Smooth muscle cell of the brain vasculature (primary cell): ENCODE measurements at regions not wholly inside any gene's neighbourhood (a gene's known extent, or its start where the extent isn't known, plus 50 kb on each side); places are given as distances from the start of the nearest gene placed in this dataset.
"Not testable (repeated sequence)": the region's sequence is repeated elsewhere in the genome, so short reads cannot be mapped to it uniquely, and the experiment has no call there.

Source experiments
- DNase-seq: peaks from one replicate; pipeline ENCODE4 v3.0.0-alpha.2; 2012; ENCODE audit warnings: low read depth, low spot score

DNA sequence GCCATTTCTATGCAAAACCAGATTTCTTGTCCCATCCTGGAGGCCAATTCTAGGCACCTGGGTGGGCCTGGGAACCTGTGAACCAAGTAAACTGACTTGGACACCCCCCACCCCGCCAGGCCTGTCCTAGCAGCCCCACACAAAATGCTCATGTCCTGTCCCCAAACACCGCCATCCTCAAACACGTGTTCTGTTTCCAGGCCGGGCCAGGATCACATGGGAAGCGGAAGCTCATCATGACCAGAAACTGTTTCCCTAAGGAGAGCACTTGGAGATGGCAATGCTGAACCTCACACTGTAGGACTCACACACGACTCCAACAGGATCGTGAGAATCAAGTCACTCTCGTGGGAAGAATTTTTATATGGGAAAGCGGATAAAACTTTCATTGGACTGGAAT is 78.7 kb upstream of the DRD5 start:
- not testable (repeated sequence) for DNase-seq

DNA sequence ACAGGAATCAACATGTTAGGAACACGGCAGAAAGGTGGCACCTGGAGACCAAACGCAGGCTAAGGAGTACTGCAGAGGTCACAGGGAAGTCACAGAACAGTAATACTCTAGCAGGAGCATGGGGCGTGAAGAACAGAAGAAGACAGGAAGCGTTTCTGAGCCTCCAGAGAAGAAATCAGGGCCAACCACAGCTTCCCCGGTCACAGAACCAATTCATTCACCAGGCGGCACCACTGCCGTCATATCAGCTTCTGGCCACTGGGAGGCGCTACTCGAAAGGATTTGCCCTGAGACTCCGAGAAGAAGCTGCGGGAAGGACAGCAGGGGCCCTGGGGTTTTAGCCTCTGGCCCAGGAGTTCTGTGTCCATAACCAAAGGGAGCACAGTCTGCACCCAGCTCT is 78.0 kb upstream of the DRD5 start:
- no peak for DNase-seq

DNA sequence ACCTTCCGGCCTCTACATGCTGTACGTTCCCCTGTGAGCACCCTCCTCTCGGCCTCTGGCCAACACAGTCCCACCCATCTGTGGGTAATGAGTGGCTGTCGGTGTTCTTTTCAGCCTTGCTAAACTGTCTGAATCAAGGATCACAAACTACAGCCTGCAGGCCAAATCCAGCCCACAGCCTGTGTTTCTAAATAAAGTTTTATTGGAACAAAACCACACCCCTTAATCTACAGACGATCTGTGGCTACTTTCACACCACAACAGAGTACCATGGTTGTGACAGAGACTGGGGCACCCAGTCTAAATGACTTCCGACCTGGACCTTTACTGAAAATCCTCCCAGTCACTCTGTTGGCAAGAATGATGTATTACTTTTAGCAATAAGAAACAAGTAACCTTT is 77.3 kb upstream of the DRD5 start:
- DNase-seq, result not testable (repeated sequence)

DNA sequence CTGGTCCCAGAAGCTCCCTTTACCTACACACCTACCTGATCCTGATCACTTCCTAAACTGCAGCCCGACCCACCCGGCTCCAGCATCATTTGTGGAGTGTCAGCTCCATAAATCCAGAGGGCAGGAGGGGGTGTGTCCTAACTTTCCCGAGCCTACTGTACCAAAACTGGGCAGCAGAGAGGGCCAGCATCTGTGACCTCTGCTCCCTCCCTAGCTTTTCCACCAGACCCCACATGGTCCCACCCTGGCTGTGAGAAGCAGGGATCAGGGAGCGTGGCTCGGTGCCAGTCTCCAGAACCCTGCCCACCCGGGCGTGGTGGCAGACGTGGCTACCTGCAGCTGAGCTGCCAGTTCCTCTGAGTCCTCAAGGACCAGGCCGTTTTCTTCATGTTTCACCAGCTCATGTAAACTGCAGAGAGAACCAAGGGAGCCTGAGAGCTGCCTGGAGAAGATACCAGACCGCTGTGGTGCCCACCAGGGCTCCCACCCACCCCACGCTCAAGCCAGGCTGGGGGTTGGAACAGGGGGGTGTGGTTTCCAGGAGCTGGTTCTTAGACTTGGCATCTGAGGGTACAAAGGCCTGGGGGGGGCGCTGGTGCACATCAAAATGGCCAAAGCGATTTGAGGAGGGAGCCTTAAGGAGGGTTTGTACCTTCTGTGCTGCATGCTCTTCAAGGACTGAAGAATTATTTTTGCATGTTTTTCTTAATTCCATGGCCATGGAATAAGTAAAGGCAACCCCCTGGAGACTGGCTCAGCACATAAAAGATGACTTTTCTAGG is 76.7 kb upstream of the DRD5 start:
- DNase-seq, result no peak

DNA sequence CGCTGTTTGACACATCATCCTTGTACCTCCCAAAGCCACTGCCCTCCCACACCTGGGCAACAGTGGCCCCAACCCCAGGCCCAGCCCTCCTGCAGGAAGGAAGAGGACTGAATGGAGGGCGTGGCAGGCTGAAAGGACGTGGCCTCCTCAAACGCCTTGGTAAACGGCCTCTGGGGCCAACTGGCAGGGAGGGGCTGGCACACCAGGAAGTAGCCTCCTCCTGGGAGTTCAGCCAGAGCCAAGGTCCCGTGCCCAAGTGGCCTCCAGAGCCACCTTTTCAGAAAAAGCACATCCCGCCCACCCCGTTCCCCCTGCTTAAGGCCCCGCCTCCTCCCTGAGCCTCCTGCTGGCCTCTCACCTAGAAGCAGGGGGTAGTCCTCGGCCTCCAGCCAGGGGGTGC is 74.2 kb upstream of the DRD5 start:
- not testable (repeated sequence) for DNase-seq

DNA sequence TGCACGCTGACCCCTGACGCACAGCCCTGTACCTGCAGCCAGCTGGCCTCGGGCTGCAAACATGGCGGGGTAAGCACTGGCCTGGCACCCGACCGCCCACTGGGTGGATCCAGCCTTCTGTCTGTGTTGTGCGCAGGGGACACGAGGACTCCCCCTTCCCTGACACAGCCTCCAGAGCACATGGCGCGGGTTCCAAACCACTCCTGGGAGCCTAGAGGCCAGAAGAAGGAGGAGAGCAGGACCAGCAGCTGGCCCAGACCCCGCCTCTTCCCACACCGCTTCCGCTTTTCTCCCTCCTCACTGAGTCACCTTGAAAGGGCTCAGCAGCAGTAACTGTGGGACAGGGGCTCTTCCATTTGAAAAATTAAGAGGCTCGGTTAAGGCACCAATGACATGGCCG is 73.5 kb upstream of the DRD5 start:
- not testable (repeated sequence) for DNase-seq

DNA sequence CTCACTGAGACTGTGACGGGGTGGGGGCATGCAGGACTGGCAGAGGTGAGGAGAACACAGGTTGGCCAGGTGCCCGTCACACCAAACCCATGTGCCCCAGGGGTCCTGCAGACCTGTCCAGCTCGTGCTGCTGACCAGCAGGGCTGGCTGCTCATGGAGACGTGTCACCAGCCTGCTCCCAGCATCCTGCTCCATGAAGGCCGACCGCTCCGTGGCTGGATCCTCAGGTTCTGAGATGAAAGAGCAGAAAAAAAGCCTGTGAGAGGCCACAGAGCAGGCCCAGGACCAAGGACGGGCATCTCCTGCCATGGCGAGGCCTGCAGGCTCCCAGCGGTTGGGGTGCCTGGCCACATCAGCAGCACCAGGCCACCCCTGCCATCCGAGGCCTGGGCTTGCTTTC is 71.7 kb upstream of the DRD5 start:
- DNase-seq, result no peak

DNA sequence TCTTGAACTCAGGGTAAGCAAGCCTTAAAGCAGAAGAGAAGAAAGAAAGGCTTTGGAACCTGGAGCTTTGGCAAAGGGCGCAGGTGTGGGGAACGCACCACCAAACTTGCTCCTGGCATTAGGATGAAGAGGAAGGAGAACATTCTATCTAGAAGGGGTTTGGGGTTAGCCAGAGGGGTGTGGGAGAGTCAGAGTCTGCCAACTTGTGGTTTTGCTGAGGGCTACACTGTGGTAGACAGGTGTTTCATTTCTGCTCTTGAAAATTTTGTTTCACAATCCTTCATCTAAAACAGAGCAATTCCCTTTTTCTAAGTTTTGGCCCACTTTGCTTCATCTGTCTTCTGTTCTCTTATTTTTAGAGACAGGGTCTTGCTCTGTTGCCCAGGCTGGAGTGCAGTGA is 66.2 kb upstream of the DRD5 start:
- not testable (repeated sequence) for DNase-seq

DNA sequence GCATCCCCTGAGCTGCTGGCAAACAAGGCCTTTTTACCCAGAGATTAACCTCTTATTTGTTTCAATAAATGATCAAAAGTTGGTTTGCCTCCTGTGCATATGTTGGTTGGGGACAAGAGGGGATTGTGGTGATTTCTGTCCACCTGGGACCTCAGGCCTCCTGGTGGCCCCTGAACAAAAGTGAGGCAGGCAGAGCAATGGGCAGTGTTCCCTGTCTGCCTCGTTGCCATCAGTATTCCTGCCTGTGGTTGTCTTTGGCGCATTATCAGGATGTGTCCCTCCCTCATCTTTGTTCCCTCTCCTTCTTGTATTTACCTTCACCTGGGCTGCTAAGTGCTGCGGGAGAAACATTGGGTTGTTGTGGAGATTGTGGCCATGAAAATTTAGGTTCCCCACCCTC is 65.3 kb upstream of the DRD5 start:
- DNase-seq, result no peak

DNA sequence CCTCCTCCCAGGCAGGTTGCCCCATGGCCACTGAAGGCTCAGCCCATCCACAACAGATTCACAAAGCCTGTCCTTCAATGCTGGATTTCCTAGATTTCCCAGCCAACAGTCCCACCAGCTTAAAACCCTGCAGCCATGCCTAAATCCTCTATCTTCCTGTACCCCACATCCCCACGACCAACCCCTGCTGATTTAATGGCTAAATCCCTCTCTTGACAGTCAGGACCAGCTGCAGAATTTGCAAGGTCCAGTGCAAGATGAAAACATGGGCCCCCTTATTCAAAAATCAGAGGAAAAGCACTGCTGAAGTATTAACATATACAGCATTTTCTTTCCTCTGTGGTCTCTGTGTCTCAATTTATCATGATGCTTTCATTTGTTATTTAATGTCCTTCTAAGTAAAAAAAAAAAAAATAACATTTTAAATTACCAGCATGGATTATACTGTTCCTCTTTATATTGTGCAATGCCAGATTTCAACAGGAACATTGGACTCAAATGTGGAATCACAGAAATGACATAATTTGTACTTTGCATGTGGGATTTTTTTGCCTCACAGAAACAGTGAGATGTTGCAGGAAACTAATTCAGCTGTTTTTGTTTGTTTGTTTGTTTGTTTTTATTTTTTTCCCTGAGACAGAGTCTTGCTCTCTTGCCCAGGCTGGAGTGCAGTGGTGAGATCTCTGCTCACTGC is 63.0 kb upstream of the DRD5 start:
- not testable (repeated sequence) for DNase-seq

DNA sequence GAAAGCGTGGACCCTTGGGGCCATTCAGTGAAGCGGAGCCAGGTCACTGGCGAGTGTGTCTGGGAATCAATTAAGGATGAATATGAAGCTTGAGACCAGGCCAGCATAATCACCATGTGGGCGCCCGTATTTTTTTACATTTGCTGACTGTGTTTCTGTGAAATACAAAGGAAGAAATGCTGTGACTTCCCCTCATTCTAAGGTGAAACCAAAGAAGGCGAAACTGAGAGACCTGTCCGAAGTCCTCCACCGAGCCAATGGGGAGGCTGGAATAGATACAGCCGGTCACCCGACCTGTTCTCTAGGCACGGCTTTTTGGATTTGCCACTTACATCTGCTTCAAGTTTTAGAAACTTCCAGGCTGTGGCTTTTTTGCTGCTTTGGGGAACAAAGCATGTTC is 59.3 kb upstream of the DRD5 start:
- DNase-seq, result not testable (repeated sequence)
